Keratinocyte (primary cell): ENCODE measurements at regions not wholly inside any gene's neighbourhood (a gene's known extent, or its start where the extent isn't known, plus 50 kb on each side); places are given as distances from the start of the nearest gene placed in this dataset.

ENCODE experiments used
- DNase-seq: peaks from one replicate; pipeline ENCODE4 v3.0.0-alpha.2; 2011; ENCODE audit warnings: low read depth, missing footprints, low spot score
- FAIRE-seq: peaks from 2 replicates; lab custom pipeline; 2011; peaks lifted over from hg19 to GRCh38; lab: Jason Lieb, UNC
- H2AFZ ChIP-seq: 2 replicates; pipeline ENCODE4 v1.6.0; 2012; ENCODE audit warnings: low read length, control low read depth, inconsistent platforms; ENCODE audit not compliant: control insufficient read depth
- H3K27ac ChIP-seq: 2 replicates; pipeline ENCODE4 v1.5.1; 2011; ENCODE audit warnings: low read length; ENCODE audit not compliant: control insufficient read depth, insufficient read depth
- H3K27me3 ChIP-seq: 3 replicates; pipeline ENCODE4 v1.6.0; 2011; ENCODE audit warnings: low read length; ENCODE audit not compliant: control insufficient read depth, insufficient read depth; ENCODE audit errors: extremely low read depth
- H3K36me3 ChIP-seq, 2 experiments: 2 replicates in 1 of 2; 3 replicates in 1 of 2; pipeline ENCODE4 v1.5.1; 2011; ENCODE audit warnings: low read length in 2 of 2, mild to moderate bottlenecking in 1 of 2; ENCODE audit not compliant: control insufficient read depth in 2 of 2, insufficient read depth in 2 of 2; ENCODE audit errors: extremely low read depth in 1 of 2
- H3K4me1 ChIP-seq: 3 replicates; pipeline ENCODE4 v1.5.1; 2011; ENCODE audit warnings: low read length; ENCODE audit not compliant: control insufficient read depth, insufficient read depth; ENCODE audit errors: extremely low read depth
- H3K4me2 ChIP-seq: 3 replicates; pipeline ENCODE4 v1.6.0; 2011; ENCODE audit warnings: low read depth, low read length; ENCODE audit not compliant: control insufficient read depth, insufficient read depth; ENCODE audit errors: extremely low read depth
- H3K4me3 ChIP-seq, 3 experiments: fragments of 200-600 bp in 1 of 3; sonication (generic) in 1 of 3; 2 replicates in 2 of 3; 3 replicates in 1 of 3; pipeline ENCODE4 v1.5.1; 2011 to 2016; ENCODE audit warnings: low read length in 3 of 3, mild to moderate bottlenecking in 3 of 3, control low read depth in 2 of 3, inconsistent platforms in 1 of 3, low read depth in 1 of 3, mixed read lengths in 1 of 3, mixed run types in 1 of 3, moderate library complexity in 1 of 3; ENCODE audit not compliant: control insufficient read depth in 2 of 3, insufficient read depth in 2 of 3; ENCODE audit errors: extremely low read depth in 1 of 3
- H3K79me2 ChIP-seq: 2 replicates; pipeline ENCODE4 v1.6.0; 2012; ENCODE audit warnings: low read length; ENCODE audit not compliant: control insufficient read depth, insufficient read depth
- H3K9ac ChIP-seq: 3 replicates; pipeline ENCODE4 v1.6.0; 2011; ENCODE audit warnings: low read length; ENCODE audit not compliant: control insufficient read depth, insufficient read depth; ENCODE audit errors: extremely low read depth
- H3K9me1 ChIP-seq: 3 replicates; pipeline ENCODE4 v1.6.0; 2011; ENCODE audit warnings: low read length; ENCODE audit not compliant: control insufficient read depth, insufficient read depth; ENCODE audit errors: extremely low read depth
- H3K9me3 ChIP-seq: 2 replicates; pipeline ENCODE4 v1.5.1; 2012; ENCODE audit warnings: low read depth, low read length; ENCODE audit not compliant: control insufficient read depth
- H4K20me1 ChIP-seq: 3 replicates; pipeline ENCODE4 v1.6.0; 2011; ENCODE audit warnings: low read length; ENCODE audit not compliant: control insufficient read depth, insufficient read depth; ENCODE audit errors: extremely low read depth
- EZH2 ChIP-seq: IDR thresholded peaks from one replicate; pipeline ENCODE4 v1.6.1; 2012; ENCODE audit warnings: inconsistent platforms, mild to moderate bottlenecking, low read length, moderate library complexity
- dilution Hi-C: fragments of 300-500 bp; cut with MboI; formaldehyde crosslinking; loops from one replicate; pipeline ENCODE4 v1.7.0; 2020; ENCODE audit warnings: low sequenced_read_pairs; ENCODE audit not compliant: extremely low pct_ligation_motif_present
- TF ChIP-seq, protein P1 (sequence below), 3 experiments: IDR thresholded peaks in 1 of 3; conservative IDR thresholded peaks in 1 of 3; optimal IDR thresholded peaks in 1 of 3; 2 replicates in 2 of 3; 3 replicates in 1 of 3; pipeline versions ENCODE3 to v1.5.1; 2011; ENCODE audit warnings: low read length in 3 of 3, mild to moderate bottlenecking in 3 of 3, moderate library complexity in 2 of 3, control low read depth in 1 of 3, inconsistent platforms in 1 of 3; ENCODE audit not compliant: insufficient read depth in 2 of 3; ENCODE audit errors: extremely low read depth in 1 of 3

GRCh38 chr10:44519361-44519760 is 134.5 kb upstream of the CXCL12 start:
- peaks cover 2% of the 10 kb centered on the region for H3K9me3 ChIP-seq
- no peaks in the 10 kb centered on the region for H4K20me1 ChIP-seq
- H3K9me1 ChIP-seq = no peaks in the 10 kb centered on the region
- H3K4me2 ChIP-seq = no peak overlapping the region
- H3K79me2 ChIP-seq = no peaks in the 10 kb centered on the region
- H3K27ac ChIP-seq = no peak overlapping the region
- H3K27me3 ChIP-seq = no peaks in the 10 kb centered on the region
- no peaks in the 10 kb centered on the region for H3K36me3 ChIP-seq
- no peak overlapping the region for H2AFZ ChIP-seq
- TF ChIP-seq, protein P1, sequence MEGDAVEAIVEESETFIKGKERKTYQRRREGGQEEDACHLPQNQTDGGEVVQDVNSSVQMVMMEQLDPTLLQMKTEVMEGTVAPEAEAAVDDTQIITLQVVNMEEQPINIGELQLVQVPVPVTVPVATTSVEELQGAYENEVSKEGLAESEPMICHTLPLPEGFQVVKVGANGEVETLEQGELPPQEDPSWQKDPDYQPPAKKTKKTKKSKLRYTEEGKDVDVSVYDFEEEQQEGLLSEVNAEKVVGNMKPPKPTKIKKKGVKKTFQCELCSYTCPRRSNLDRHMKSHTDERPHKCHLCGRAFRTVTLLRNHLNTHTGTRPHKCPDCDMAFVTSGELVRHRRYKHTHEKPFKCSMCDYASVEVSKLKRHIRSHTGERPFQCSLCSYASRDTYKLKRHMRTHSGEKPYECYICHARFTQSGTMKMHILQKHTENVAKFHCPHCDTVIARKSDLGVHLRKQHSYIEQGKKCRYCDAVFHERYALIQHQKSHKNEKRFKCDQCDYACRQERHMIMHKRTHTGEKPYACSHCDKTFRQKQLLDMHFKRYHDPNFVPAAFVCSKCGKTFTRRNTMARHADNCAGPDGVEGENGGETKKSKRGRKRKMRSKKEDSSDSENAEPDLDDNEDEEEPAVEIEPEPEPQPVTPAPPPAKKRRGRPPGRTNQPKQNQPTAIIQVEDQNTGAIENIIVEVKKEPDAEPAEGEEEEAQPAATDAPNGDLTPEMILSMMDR (optimal IDR thresholded peaks at IDR 0.05 in 1 of 3, IDR thresholded peaks at IDR 0.05 in 1 of 3, conservative IDR thresholded peaks at IDR 0.05 in 1 of 3; ENCODE audit: extremely low read depth in 1 of 3, insufficient read depth in 2 of 3, low read length in 3 of 3) = no peak
- TF ChIP-seq EZH2 = no peak
- no peak overlapping the region for H3K4me3 ChIP-seq
- no peak for FAIRE-seq
- DNase-seq = no peak
- dilution Hi-C loops = no loop called here
- no peaks in the 10 kb centered on the region for H3K4me1 ChIP-seq
- H3K9ac ChIP-seq = no peak overlapping the region

DNA sequence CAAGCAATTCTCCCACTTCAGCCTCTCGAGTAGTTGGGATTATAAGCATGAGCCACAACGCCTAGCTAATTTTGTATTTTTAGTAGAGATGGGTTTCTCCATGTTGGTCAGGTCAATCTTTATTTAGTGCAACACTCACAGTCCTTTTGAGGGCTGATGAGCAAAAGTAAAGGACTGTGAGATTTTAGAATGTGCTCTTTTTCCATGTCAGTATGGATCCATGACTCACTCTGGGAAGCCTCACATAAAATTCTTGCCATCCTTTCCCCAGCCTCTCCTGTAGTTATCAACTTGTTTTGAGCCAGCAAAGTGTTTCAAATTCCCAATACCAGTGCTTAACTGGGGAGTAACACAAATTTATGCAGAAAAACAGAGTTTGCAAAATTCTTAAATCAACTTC is 135.8 kb upstream of the CXCL12 start:
- FAIRE-seq = no peak
- dilution Hi-C loops = no loop called here

More for the DNA sequence above, 135.8 kb upstream of the CXCL12 start:
- H3K27me3 ChIP-seq = no peaks in the 10 kb centered on the region
- H3K4me1 ChIP-seq = no peaks in the 10 kb centered on the region
- no peak overlapping the region for H3K4me3 ChIP-seq
- no peak overlapping the region for H3K27ac ChIP-seq
- H3K9me3 ChIP-seq = peaks cover 2% of the 10 kb centered on the region
- no peak for DNase-seq
- H3K9ac ChIP-seq = no peak overlapping the region
- H3K4me2 ChIP-seq = no peak overlapping the region
- no peaks in the 10 kb centered on the region for H3K79me2 ChIP-seq
- H4K20me1 ChIP-seq = no peaks in the 10 kb centered on the region
- no peaks in the 10 kb centered on the region for H3K9me1 ChIP-seq
- H2AFZ ChIP-seq = no peak overlapping the region
- H3K36me3 ChIP-seq = no peaks in the 10 kb centered on the region
- no peak for TF ChIP-seq EZH2
- TF ChIP-seq, protein P1 (optimal IDR thresholded peaks at IDR 0.05 in 1 of 3, IDR thresholded peaks at IDR 0.05 in 1 of 3, conservative IDR thresholded peaks at IDR 0.05 in 1 of 3; ENCODE audit: extremely low read depth in 1 of 3, insufficient read depth in 2 of 3, low read length in 3 of 3) = no peak
